ENCODE measurements at regions not wholly inside any gene's neighbourhood (a gene's known extent, or its start where the extent isn't known, plus 50 kb on each side); places are given as distances from the start of the nearest gene placed in this dataset.
"Not testable (repeated sequence)": the region's sequence is repeated elsewhere in the genome, so short reads cannot be mapped to it uniquely, and the experiment has no call there.

DNA sequence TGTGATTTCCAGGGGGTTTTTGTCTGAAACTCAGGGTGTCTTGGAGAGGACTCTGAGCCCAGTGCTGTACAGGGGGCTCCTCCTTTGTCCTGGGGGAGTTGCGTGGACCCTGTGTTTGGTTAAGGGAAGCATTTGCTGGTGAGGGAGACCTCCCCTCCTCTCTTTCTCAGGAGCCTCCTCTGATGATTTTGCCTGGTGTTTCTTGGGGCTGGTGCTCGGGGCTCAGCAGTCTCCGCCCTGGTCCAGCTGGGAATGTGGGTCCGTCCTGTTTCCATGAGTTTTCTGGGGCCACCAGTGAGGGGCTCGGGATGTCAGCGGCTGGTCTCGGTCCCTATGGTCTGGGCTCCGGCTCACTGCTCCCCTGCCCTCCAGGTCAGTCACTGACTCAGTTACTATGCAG is 149.1 kb upstream of the POTEB2 start:
- TF ChIP-seq, protein P1, sequence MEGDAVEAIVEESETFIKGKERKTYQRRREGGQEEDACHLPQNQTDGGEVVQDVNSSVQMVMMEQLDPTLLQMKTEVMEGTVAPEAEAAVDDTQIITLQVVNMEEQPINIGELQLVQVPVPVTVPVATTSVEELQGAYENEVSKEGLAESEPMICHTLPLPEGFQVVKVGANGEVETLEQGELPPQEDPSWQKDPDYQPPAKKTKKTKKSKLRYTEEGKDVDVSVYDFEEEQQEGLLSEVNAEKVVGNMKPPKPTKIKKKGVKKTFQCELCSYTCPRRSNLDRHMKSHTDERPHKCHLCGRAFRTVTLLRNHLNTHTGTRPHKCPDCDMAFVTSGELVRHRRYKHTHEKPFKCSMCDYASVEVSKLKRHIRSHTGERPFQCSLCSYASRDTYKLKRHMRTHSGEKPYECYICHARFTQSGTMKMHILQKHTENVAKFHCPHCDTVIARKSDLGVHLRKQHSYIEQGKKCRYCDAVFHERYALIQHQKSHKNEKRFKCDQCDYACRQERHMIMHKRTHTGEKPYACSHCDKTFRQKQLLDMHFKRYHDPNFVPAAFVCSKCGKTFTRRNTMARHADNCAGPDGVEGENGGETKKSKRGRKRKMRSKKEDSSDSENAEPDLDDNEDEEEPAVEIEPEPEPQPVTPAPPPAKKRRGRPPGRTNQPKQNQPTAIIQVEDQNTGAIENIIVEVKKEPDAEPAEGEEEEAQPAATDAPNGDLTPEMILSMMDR (IDR thresholded peaks at IDR 0.05), result not testable (repeated sequence)
- not testable (repeated sequence) for TF ChIP-seq POLR2A (IDR thresholded peaks at IDR 0.05)

Measured in heart left ventricle (tissue), 13 donors.